Urinary bladder (tissue), 3 donors: ENCODE measurements at regions not wholly inside any gene's neighbourhood (a gene's known extent, or its start where the extent isn't known, plus 50 kb on each side); places are given as distances from the start of the nearest gene placed in this dataset.

Experiments used
- DNase-seq: peaks from one replicate; pipeline ENCODE4 v3.0.0-alpha.2; 2015; ENCODE audit errors: extremely low spot score
- H3K27ac ChIP-seq: one replicate; pipeline ENCODE4 v1.5.1; 2013; ENCODE audit warnings: low read depth, mild to moderate bottlenecking, moderate library complexity
- H3K36me3 ChIP-seq: one replicate; pipeline ENCODE4 v1.6.1; 2013; ENCODE audit warnings: mild to moderate bottlenecking, moderate library complexity; ENCODE audit not compliant: insufficient read depth
- H3K4me1 ChIP-seq: one replicate; pipeline ENCODE4 v1.6.1; 2013; ENCODE audit warnings: mild to moderate bottlenecking, moderate library complexity; ENCODE audit not compliant: insufficient read depth
- H3K4me3 ChIP-seq: one replicate; pipeline ENCODE4 v1.5.1; 2013; ENCODE audit warnings: low read depth, low read length
- WGBS: extraction: QIAGEN DNeasy Blood & Tissue Kit; methylation state at CpG from one replicate; pipeline ENCODE4 v1.1.7; 2013; 5-methylcytosine and 5-hydroxymethylcytosine counted together
- donor health status: healthy with polysubstance abuse.
- donor health status: healthy.

DNA sequence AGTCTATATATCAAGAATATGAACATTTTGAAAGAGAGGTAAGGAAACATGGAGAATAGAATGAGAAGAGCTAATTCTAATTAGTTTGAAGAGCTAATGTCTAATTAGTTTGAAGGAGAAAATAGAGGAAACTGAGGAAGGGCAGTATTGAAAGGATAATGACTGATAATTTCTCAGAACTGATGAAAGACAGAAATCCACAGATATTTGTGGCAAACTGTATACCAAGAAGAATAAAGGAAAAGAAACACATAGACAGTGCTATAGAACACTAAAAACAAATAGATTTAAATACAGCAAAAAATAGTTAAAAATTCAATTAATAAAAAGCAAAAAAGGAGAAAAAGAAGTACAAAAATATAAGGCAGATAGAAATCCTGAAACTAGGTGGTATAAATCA lies 354.4 kb downstream of the QKI start:
- DNase-seq: no peak
- Histone ChIP-seq H3K27ac (no peak overlapping the region), H3K36me3 (no peaks in the 10 kb centered on the region), H3K4me1 (no peaks in the 10 kb centered on the region), H3K4me3 (no peak overlapping the region)

- no peak for DNase-seq
- Histone ChIP-seq H3K4me1 (no peaks in the 10 kb centered on the region), H3K36me3 (no peaks in the 10 kb centered on the region), H3K4me3 (no peak overlapping the region), H3K27ac (no peak overlapping the region)
- WGBS: 96% methylated on average over 2 of the region's 2 CpGs
Observed at GRCh38 chr6:163766936-163767335, 352.4 kb downstream of the QKI start.

DNA sequence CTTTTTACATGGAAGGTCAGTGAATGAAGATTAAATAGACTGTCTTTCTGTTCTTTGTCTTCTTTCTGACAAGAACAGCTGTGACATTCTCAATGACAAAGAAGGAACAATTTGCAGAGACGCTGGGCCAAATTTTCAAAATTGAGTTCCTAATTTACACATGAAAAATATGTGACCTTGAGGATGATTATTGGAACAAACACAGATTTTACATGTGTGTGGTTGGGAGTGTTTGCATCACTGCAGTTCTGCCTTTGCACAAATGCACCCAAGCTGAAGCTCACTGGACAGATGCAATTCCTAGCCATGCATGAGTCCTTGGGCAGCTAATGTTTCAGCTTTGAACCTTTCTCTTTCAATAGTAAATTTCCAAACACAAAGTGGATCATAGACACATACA lies 350.8 kb downstream of the QKI start:
- no peak for DNase-seq
- Histone ChIP-seq H3K27ac (no peak overlapping the region), H3K36me3 (no peaks in the 10 kb centered on the region), H3K4me3 (no peak overlapping the region), H3K4me1 (no peaks in the 10 kb centered on the region)
- 94% methylated on average over 1 of the region's 1 CpG for WGBS

GRCh38 chr6:163764565-163764964 lies 350.0 kb downstream of the QKI start:
- H3K27ac ChIP-seq: no peak overlapping the region
- no peaks in the 10 kb centered on the region for H3K36me3 ChIP-seq
- no peaks in the 10 kb centered on the region for H3K4me1 ChIP-seq
- no peak overlapping the region for H3K4me3 ChIP-seq
- DNase-seq: no peak
- WGBS: 14% methylated on average over 4 of the region's 4 CpGs

- DNase-seq: no peak
- H3K27ac ChIP-seq: no peak overlapping the region
- WGBS: 85% methylated on average over 3 of the region's 3 CpGs
- H3K4me1 ChIP-seq: no peaks in the 10 kb centered on the region
- H3K36me3 ChIP-seq: no peaks in the 10 kb centered on the region
- H3K4me3 ChIP-seq: no peak overlapping the region
Observed at GRCh38 chr6:163761481-163761880, 347.0 kb downstream of the QKI start.

DNA sequence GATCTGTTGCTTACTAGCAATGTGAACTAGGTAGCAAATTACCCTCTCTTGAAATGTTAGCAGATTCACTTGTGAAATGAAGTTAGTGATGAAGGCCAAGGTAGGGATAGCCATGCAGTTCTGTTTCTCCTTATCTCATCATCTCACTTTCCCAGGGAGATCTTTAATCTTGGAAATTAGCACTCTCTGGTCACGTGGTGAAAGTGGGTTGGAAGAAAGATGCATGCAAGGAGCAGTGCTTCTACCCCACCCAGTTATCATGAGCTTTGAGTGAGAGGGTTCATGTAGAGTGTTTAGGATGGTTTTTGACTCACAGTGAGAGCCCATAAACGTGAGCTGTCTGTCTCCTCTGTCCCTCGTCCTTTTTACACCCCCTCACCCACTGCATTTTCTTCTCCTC lies 346.3 kb downstream of the QKI start:
- Histone ChIP-seq H3K4me3 (no peak overlapping the region), H3K27ac (no peak overlapping the region), H3K36me3 (no peaks in the 10 kb centered on the region), H3K4me1 (no peaks in the 10 kb centered on the region)
- DNase-seq: no peak
- WGBS: 55% methylated on average over 3 of the region's 3 CpGs

- no peak overlapping the region for H3K27ac ChIP-seq
- no peaks in the 10 kb centered on the region for H3K4me1 ChIP-seq
- 89% methylated on average over 5 of the region's 5 CpGs for WGBS
- no peak for DNase-seq
- H3K36me3 ChIP-seq: no peaks in the 10 kb centered on the region
- H3K4me3 ChIP-seq: no peak overlapping the region
Observed at GRCh38 chr6:163759542-163759941, 345.0 kb downstream of the QKI start.

DNA sequence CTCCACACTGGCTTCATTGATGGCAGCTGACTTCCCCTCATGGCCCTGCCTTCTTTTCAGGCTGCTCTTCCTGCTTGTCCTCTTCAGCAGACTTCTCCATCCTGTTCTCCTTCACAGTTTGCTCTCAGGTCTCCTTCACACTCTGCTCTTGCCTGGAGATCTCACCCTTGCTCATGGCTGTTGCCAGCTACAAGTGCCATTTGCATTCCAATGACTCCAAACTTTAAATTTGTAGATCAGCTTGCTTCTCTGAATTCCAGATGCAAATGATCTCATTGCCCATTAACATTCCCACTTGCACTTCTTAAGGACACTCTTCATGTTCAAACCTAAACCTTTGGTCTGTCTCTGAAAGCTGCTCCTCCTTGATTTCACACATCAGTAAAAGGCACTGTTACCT lies 343.0 kb downstream of the QKI start:
- DNase-seq: no peak
- no peak overlapping the region for H3K27ac ChIP-seq
- H3K4me1 ChIP-seq: no peaks in the 10 kb centered on the region
- no peak overlapping the region for H3K4me3 ChIP-seq
- no peaks in the 10 kb centered on the region for H3K36me3 ChIP-seq

GRCh38 chr6:163756079-163756478 lies 341.6 kb downstream of the QKI start:
- WGBS: 70% methylated on average over 4 of the region's 4 CpGs
- DNase-seq: no peak
- Histone ChIP-seq H3K36me3 (no peaks in the 10 kb centered on the region), H3K27ac (no peak overlapping the region), H3K4me1 (no peaks in the 10 kb centered on the region), H3K4me3 (no peak overlapping the region)

DNA sequence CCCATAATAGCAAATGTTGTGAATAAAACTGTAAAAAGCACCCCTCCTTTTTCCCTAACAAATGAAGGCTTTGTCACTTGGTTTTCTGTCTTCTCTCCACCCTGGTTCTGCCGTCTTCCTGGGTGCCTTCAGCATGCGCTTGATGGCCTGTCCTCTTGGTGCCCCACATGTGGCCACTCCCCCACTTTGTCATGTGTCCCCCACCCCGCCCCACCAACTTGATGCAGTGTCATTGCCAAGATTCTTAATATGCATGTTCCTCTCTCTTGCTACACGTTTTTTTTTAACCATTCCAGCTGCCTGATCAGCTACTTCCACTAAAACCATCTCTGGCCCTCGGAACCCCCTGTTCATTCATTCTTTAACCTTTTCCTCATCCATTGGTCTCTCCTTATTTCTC lies 340.3 kb downstream of the QKI start:
- WGBS: 80% methylated on average over 5 of the region's 5 CpGs
- DNase-seq: no peak
- no peak overlapping the region for H3K4me3 ChIP-seq

DNA sequence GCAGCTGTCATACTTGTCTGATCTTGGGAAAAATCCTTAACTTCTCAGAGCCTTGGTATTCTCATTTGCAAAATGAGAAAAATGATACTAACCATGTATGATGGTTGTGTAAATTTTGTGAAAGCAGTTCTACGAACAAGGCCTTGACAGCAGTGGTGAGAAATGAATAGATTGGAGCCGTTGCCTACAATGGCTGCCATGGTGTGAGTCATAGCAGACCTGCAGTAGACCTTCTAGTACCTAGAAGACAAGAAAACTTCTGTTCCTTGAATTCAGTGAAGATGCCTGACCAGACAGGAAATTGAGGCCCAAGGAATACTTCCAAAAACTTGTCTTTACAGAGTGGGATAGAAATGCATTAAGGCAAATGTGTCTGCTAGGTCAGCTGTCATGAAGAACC lies 338.9 kb downstream of the QKI start:
- H3K27ac ChIP-seq: no peak overlapping the region
- H3K4me1 ChIP-seq: no peaks in the 10 kb centered on the region
- WGBS: 92% methylated on average over 2 of the region's 2 CpGs
- no peak overlapping the region for H3K4me3 ChIP-seq
- DNase-seq: no peak
- H3K36me3 ChIP-seq: no peaks in the 10 kb centered on the region

More for the DNA sequence above, 340.3 kb downstream of the QKI start:
- H3K36me3 ChIP-seq: no peaks in the 10 kb centered on the region
- H3K27ac ChIP-seq: no peak overlapping the region
- H3K4me1 ChIP-seq: no peaks in the 10 kb centered on the region

- Histone ChIP-seq H3K4me3 (no peak overlapping the region), H3K36me3 (no peaks in the 10 kb centered on the region), H3K27ac (no peak overlapping the region), H3K4me1 (no peaks in the 10 kb centered on the region)
- 95% methylated on average over 13 of the region's 13 CpGs for WGBS
- no peak for DNase-seq
Observed at GRCh38 chr6:163752446-163752845, 337.9 kb downstream of the QKI start.

GRCh38 chr6:163751032-163751525 lies 336.6 kb downstream of the QKI start:
- Histone ChIP-seq H3K36me3 (no peaks in the 10 kb centered on the region), H3K27ac (no peak overlapping the region), H3K4me1 (no peaks in the 10 kb centered on the region), H3K4me3 (no peak overlapping the region)
- DNase-seq: no peak
- 45% methylated on average over 18 of the region's 18 CpGs for WGBS

- WGBS: 77% methylated on average over 22 of the region's 22 CpGs
- no peak for DNase-seq
- Histone ChIP-seq H3K4me3 (no peak overlapping the region), H3K4me1 (no peaks in the 10 kb centered on the region), H3K27ac (no peak overlapping the region), H3K36me3 (no peaks in the 10 kb centered on the region)
Observed at GRCh38 chr6:163750431-163751031, 336.0 kb downstream of the QKI start.

DNA sequence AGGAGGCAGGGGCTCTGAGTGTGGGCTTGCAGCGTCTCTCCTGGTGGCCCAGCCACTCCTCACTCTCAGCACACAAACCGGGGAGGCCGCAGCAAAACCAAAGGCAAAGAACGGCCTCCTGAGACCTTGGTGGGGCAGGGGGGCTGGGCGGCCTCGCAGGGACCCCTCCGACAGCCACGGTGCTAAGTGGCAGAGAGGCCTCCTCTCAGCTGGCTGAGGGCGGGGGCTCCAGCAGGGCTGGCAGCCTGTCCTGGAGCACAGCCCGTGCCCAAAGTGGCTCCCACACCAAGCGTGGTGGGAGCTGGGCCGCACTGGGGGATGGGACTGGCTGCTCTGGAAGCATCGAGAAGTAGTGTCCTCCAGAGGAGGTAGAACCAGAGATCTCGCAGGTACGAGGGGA lies 334.4 kb downstream of the QKI start:
- Histone ChIP-seq H3K4me1 (no peaks in the 10 kb centered on the region), H3K36me3 (no peaks in the 10 kb centered on the region), H3K4me3 (no peak overlapping the region), H3K27ac (no peak overlapping the region)
- 87% methylated on average over 15 of the region's 15 CpGs for WGBS
- DNase-seq: no peak
